ENCODE measurements at regions not wholly inside any gene's neighbourhood (a gene's known extent, or its start where the extent isn't known, plus 50 kb on each side); places are given as distances from the start of the nearest gene placed in this dataset.

DNA sequence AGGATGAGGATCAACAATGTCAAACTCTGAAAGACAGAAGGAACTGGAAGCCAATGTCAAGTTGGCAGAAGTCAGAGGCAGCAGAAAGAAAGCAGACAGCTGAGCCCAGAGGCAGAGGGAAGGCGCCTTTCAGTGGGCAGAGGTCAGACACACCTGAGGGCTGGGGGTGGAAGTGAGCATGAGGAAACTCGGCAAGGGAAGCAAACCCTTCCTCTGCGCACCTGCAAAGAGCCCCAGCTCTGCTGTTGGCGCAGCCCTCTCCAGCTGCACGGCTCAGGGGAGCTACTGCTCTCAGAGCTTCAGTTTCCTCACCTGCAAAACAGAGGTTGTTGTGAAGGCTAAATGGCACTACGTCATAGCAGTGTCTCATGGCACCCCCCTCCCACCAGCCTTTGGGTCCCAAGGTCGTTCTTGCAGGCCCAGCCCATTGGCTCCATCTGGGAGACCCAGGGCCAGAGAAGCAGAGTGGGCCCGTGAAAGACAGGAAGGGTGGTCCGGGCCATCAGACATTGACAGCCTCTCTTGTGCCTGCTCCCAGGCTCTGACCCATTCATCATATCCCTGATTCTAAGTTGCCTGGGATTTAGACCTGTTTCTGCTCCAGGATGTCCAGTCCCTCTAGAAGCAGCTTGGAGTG lies 53.3 kb upstream of the SLC6A11 start:
- Histone ChIP-seq H4K20me1 (ENCODE audit: control insufficient read depth, extremely low read depth, insufficient read depth, low read length) (no peaks in the 10 kb centered on the region), H3K9me1 (ENCODE audit: control insufficient read depth, extremely low read depth, insufficient read depth, low read length) (no peaks in the 10 kb centered on the region), H3K4me3 (ENCODE audit: control insufficient read depth in 2 of 3, extremely low read depth in 1 of 3, insufficient read depth in 2 of 3, low read depth in 1 of 3, low read length in 3 of 3) (no peak overlapping the region), H3K9ac (ENCODE audit: control insufficient read depth, extremely low read depth, insufficient read depth, low read length) (no peak overlapping the region), H3K27ac (ENCODE audit: control insufficient read depth, insufficient read depth, low read length) (no peak overlapping the region), H3K79me2 (ENCODE audit: control insufficient read depth, insufficient read depth, low read length) (no peaks in the 10 kb centered on the region), H3K4me2 (ENCODE audit: control insufficient read depth, extremely low read depth, insufficient read depth, low read depth, low read length) (no peak overlapping the region), H3K36me3 (ENCODE audit: control insufficient read depth in 2 of 2, extremely low read depth in 1 of 2, insufficient read depth in 2 of 2, low read length in 2 of 2) (no peaks in the 10 kb centered on the region), H3K27me3 (ENCODE audit: control insufficient read depth, extremely low read depth, insufficient read depth, low read length) (no peaks in the 10 kb centered on the region), H3K4me1 (ENCODE audit: control insufficient read depth, extremely low read depth, insufficient read depth, low read length) (peaks cover 9% of the 10 kb centered on the region), H3K9me3 (ENCODE audit: control insufficient read depth, low read depth, low read length) (no peaks in the 10 kb centered on the region), H2AFZ (ENCODE audit: control insufficient read depth, low read length) (no peak overlapping the region)
- TF ChIP-seq EZH2 (IDR thresholded peaks at IDR 0.05; ENCODE audit: low read length), result no peak
- TF ChIP-seq, protein P1, sequence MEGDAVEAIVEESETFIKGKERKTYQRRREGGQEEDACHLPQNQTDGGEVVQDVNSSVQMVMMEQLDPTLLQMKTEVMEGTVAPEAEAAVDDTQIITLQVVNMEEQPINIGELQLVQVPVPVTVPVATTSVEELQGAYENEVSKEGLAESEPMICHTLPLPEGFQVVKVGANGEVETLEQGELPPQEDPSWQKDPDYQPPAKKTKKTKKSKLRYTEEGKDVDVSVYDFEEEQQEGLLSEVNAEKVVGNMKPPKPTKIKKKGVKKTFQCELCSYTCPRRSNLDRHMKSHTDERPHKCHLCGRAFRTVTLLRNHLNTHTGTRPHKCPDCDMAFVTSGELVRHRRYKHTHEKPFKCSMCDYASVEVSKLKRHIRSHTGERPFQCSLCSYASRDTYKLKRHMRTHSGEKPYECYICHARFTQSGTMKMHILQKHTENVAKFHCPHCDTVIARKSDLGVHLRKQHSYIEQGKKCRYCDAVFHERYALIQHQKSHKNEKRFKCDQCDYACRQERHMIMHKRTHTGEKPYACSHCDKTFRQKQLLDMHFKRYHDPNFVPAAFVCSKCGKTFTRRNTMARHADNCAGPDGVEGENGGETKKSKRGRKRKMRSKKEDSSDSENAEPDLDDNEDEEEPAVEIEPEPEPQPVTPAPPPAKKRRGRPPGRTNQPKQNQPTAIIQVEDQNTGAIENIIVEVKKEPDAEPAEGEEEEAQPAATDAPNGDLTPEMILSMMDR (optimal IDR thresholded peaks at IDR 0.05 in 1 of 3, IDR thresholded peaks at IDR 0.05 in 1 of 3, conservative IDR thresholded peaks at IDR 0.05 in 1 of 3; ENCODE audit: extremely low read depth in 1 of 3, insufficient read depth in 2 of 3, low read length in 3 of 3), result no peak
- dilution Hi-C loops (cut with MboI; ENCODE audit: extremely low pct_ligation_motif_present, low sequenced_read_pairs), result no loop called here
- FAIRE-seq, result no peak
- no peak for DNase-seq (ENCODE audit: low read depth, low spot score)

DNA sequence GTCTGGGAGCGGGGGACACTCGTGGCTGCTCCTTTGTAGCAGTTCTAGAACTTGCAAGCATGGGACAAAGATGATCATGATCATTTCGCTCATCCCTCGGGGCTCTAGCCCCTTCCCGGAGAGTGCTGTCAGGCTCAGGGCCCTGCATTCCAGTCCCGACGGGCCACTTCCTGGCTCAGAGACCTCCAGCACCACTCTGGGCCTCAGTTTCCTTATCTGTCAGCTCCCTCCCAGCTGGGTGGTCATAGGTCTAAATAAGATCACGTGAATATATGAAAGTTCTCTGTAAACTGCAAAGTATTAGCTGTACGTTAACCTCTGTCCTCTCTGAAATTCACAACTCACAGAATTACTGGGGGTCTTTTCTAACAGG lies 52.8 kb upstream of the SLC6A11 start:
- H3K9me3 ChIP-seq (ENCODE audit: control insufficient read depth, low read depth, low read length), result no peaks in the 10 kb centered on the region
- H3K36me3 ChIP-seq (ENCODE audit: control insufficient read depth in 2 of 2, extremely low read depth in 1 of 2, insufficient read depth in 2 of 2, low read length in 2 of 2), result no peaks in the 10 kb centered on the region
- dilution Hi-C loops (cut with MboI; ENCODE audit: extremely low pct_ligation_motif_present, low sequenced_read_pairs), result no loop called here
- H2AFZ ChIP-seq (ENCODE audit: control insufficient read depth, low read length), result no peak overlapping the region
- FAIRE-seq (no peak), DNase-seq (ENCODE audit: low read depth, low spot score) (no peak)
- no peak overlapping the region for H3K9ac ChIP-seq (ENCODE audit: control insufficient read depth, extremely low read depth, insufficient read depth, low read length)
- H3K4me2 ChIP-seq (ENCODE audit: control insufficient read depth, extremely low read depth, insufficient read depth, low read depth, low read length), result no peak overlapping the region
- no peaks in the 10 kb centered on the region for H3K27me3 ChIP-seq (ENCODE audit: control insufficient read depth, extremely low read depth, insufficient read depth, low read length)
- H4K20me1 ChIP-seq (ENCODE audit: control insufficient read depth, extremely low read depth, insufficient read depth, low read length), result no peaks in the 10 kb centered on the region
- H3K27ac ChIP-seq (ENCODE audit: control insufficient read depth, insufficient read depth, low read length), result no peak overlapping the region
- H3K4me1 ChIP-seq (ENCODE audit: control insufficient read depth, extremely low read depth, insufficient read depth, low read length), result peaks cover 3% of the 10 kb centered on the region
- H3K9me1 ChIP-seq (ENCODE audit: control insufficient read depth, extremely low read depth, insufficient read depth, low read length), result no peaks in the 10 kb centered on the region
- no peak overlapping the region for H3K4me3 ChIP-seq (ENCODE audit: control insufficient read depth in 2 of 3, extremely low read depth in 1 of 3, insufficient read depth in 2 of 3, low read depth in 1 of 3, low read length in 3 of 3)
- no peak for TF ChIP-seq EZH2 (IDR thresholded peaks at IDR 0.05; ENCODE audit: low read length)
- TF ChIP-seq, protein P1 (optimal IDR thresholded peaks at IDR 0.05 in 1 of 3, IDR thresholded peaks at IDR 0.05 in 1 of 3, conservative IDR thresholded peaks at IDR 0.05 in 1 of 3; ENCODE audit: extremely low read depth in 1 of 3, insufficient read depth in 2 of 3, low read length in 3 of 3), result no peak
- H3K79me2 ChIP-seq (ENCODE audit: control insufficient read depth, insufficient read depth, low read length), result no peaks in the 10 kb centered on the region

All from keratinocyte (primary cell).